Left kidney (tissue), 1 donor: ENCODE measurements at regions not wholly inside any gene's neighbourhood (a gene's known extent, or its start where the extent isn't known, plus 50 kb on each side); places are given as distances from the start of the nearest gene placed in this dataset.
A peak's percentile ranks its signal among the peaks of the same experiment; 100 is the strongest.
"Not testable (repeated sequence)": the region's sequence is repeated elsewhere in the genome, so short reads cannot be mapped to it uniquely, and the experiment has no call there.

Experiments
- DNase-seq: peaks from one replicate; pipeline ENCODE4 v3.0.0-alpha.2; 2013

DNA sequence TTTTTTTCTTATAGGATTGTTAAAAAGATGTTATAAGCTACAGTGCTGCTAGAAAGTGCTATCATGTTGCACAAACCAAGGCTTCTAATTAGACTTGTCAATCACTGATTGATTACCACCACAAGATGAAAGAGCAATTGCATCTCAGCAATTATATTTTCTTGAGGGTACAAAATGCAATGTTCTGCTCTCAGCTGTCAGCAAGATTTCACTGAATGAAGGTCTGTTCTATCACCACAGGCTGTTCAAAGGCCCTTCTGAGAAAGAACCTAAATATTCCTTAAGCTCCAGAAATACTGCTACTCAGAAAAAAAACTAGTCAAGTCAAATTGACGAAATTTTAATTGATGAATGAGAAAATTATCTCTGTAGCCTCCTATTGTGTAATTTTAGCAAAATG, 301.9 kb upstream of the KYNU start:
- DNase-seq: no peak

GRCh38 chr2:142574388-142574787, 303.1 kb upstream of the KYNU start:
- no peak for DNase-seq

DNA sequence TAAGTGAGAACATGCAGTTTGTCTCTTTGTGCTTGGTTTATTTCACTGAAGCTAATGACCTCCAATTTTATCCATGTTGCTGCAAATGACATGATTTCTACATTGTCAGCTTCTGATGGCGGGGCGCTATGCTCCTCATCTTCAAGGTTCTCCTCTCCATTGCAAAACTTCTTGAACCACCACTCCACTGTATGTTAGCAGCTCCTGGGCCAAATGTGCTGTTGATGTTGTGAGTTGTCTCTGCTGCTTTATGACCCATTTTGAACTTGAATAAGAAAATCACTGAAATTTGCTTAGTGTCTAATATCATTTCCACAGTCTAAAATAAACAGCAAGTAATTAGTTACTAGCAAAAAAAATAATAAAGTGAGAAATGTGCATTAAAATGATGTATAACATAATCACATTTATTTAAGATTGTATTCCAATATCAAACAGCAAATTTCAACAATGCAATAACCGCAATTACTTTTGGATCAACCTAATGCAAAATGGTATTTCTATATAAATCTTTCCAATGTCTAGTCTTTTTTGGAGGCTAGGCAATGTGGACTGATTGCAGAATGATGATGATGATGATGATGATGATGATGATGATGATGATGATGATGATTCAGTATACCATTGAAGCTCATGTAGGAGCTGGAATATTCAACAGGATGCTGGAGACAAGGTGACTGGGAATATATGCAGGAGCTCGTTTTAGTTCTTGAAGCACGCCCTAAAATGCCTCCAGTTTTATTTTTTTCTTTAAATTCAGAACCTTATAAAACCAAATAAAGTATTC, 304.9 kb upstream of the KYNU start:
- no peak for DNase-seq

DNA sequence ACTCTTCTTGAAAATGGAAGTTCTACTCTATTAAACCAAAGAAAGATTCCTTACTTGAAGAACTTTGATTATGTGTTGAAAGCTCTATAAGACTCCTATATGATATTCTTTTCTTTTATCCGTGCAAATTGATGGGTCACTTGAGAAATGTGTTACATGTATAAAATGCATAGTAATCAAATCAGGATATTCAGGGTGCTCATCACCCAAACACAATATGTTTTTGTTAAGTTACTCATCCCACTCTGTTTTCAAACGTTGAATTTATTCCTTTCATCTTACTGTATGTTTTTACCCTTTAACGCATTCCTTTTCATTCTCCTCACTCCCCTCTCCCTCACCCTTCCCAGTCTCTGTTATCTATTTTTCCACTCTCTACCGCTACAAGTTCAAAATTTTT, 305.5 kb upstream of the KYNU start:
- DNase-seq: no peak

- no peak for DNase-seq
Measured at GRCh38 chr2:142562900-142563299, 314.6 kb upstream of the KYNU start.

GRCh38 chr2:142561656-142562055, 315.8 kb upstream of the KYNU start:
- no peak for DNase-seq

DNA sequence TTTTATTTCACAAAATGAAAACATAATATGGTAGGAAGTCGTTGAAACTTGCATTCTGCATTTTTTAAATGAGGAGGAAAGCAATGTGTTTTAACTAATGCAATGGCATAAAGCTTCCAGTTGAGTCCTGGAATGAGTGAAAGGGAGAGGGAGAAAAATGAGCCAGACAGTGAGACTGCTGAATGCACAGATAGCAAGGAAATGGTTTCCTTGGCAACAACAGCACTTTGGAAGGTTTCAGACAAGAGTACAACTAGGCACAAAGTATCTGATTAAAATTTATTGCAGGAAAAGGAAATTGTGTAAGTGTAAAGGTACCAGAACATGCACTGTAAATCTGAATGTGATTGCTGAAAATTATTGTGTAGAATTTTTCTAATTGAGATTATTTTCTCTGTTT, 320.1 kb upstream of the KYNU start:
- DNase-seq: peak; percentile 5

- DNase-seq: not testable (repeated sequence)
Measured at GRCh38 chr2:142545999-142546398, 331.5 kb upstream of the KYNU start.

GRCh38 chr2:142545036-142545435, 332.4 kb upstream of the KYNU start:
- no peak for DNase-seq

- DNase-seq: no peak
Measured at GRCh38 chr2:142544173-142544572, 333.3 kb upstream of the KYNU start.

GRCh38 chr2:142542431-142542910, 335.0 kb upstream of the KYNU start:
- no peak for DNase-seq

GRCh38 chr2:142536966-142537365, 340.5 kb upstream of the KYNU start:
- no peak for DNase-seq

DNA sequence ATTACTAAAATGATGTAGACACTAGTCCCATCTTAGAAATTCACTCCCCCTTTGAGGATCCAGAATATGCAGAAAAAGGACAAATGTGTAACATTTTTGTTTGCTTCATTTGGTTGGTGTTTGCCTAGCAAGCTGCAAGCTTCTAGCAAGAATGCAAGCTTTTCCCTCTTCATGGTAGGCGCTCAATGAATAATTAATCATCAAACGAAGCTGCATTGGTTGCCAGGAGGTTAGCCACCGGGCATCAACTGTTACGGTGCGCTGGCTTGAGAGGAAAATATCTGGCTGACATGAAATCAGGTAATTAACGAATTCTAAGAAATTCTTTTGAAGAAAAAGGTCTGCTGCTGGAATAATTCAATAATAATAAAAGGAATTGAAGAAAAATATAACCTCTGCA, 341.0 kb upstream of the KYNU start:
- DNase-seq: peak; percentile 3

DNA sequence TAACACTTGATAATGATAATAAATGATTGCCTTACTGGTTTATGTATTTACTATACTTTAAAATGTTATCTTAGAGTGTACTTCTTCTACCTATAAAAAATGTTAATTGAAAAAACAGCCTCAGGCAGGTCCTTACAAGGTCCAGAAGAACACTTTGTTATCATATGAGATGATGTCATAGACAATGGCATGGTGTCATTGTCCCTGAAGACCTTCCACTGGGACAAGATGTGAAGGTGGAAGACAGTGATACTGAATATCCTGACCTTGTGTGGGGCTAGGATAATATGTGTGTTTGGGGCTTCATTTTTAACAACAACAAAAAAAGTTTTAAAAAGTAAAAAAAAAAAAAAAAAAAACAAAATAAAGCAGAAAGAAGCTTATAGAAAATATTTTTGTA, 342.2 kb upstream of the KYNU start:
- no peak for DNase-seq

- no peak for DNase-seq
Measured at GRCh38 chr2:142533177-142533576, 344.3 kb upstream of the KYNU start.

DNA sequence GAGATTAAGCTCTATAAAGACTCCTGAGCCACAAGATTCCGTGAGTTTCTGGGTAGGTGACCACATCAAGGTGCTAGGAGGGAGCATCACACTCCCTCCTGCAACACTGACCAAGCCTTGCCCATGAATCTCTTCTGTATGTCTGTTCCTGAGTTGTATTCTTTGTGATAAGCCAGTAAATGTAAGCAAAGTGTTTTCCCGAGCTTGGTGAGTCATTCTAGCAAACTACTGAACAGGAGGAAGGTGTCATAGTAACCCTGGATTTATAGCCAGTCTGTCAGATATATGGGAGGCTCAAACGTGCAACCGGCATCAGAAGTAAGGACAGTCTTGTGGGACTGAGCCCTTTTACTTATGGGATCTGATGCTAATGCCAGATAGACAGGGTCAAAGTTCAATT, 346.1 kb upstream of the KYNU start:
- no peak for DNase-seq

DNA sequence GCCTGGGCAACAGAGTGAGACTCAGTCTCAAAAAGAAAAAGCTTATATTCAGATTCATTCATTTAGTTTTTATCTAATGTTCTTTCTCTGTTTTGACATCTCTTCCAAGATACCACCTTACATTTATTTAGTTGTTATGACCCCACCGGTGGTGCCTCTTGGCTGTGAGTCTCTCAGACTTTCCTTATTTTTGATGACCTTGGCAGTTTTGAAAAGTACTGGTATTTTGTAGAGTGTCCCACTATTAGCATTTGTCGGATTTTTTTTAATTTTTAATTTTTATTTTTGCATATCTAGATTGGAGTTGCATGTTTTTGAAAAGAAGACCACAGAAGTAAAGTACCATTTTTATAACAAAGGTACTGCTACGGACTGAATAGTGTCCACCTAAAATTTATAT, 351.7 kb upstream of the KYNU start:
- no peak for DNase-seq

GRCh38 chr2:142521492-142521891, 356.0 kb upstream of the KYNU start:
- DNase-seq: no peak

GRCh38 chr2:142515493-142515892, 362.0 kb upstream of the KYNU start:
- DNase-seq: no peak

DNA sequence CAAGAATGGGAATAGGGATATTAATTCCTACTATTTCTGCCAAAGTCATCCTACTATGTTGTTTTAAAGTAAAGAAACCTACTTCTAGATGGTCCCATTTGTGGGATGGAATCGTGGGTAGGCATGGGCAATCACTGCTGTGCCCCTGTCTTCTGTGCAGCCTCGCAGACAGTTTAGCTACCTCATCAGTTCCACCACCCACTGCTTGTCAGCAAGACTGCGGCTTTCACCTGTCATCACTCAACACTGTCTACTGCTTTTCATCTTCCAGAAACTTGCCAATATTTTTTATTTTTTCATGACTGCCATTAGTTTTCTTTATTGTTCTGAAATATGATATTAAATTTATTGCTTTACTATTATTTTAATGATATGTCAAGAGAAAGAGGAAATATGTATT, 368.1 kb upstream of the KYNU start:
- no peak for DNase-seq

GRCh38 chr2:142504754-142505153, 372.7 kb upstream of the KYNU start:
- DNase-seq: no peak

- no peak for DNase-seq
Measured at GRCh38 chr2:142502402-142502801, 371.6 kb upstream of the LRP1B start.

DNA sequence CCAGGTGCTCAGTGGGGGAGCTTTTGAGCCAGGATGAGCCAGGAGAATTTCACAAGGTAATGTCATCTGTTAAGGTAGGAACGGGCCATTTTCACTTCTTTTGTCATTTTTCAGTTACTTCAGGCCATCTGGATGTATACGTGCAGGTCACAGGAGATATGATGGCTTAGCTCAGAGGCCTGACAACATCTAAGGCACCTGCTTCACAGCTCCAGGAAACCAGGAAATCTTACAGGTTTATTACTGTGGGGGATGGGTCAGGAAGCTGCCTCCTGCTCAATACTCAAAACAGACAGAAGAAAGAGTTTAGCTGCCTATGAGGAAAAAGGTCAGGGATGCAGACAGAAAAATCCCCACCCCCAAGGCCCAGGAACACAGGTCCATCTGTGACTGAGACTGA, 364.3 kb upstream of the LRP1B start:
- no peak for DNase-seq

DNA sequence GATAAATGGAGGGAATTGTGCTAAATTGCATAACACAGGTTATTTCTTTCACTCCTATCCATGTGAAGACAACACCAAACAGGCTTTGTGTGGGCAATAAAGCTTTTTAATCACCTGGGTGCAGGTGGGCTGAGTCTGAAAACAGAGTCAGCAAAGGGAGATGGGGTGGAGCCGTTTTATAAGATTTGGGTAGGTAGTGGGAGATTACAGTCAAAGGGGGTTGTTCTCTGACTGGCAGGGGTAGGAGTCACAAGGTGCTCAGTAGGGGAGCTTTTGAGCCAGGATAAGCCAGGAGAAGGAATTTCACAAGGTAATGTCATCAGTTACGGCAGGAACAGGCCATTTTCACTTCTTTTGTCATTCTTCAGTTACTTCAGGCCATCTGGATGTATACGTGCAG, 358.8 kb upstream of the LRP1B start:
- DNase-seq: not testable (repeated sequence)
